BLaER1 treated with 17β-estradiol and CSF1 and Interleukin-3, amounts not matched to agents 10 nM and 100 nM (cell line): ENCODE measurements at regions not wholly inside any gene's neighbourhood (a gene's known extent, or its start where the extent isn't known, plus 50 kb on each side); places are given as distances from the start of the nearest gene placed in this dataset.

Experiments
- H3K27ac ChIP-seq, 11 experiments: shearing (Covaris generic); formaldehyde crosslinking; 2 replicates each; pipeline ENCODE4 v1.8.1; 2022
- H3K27me3 ChIP-seq, 11 experiments: shearing (Covaris generic); formaldehyde crosslinking; 2 replicates each; pipeline ENCODE4 v1.8.1; 2022
- H3K36me3 ChIP-seq, 11 experiments: shearing (Covaris generic); formaldehyde crosslinking; 2 replicates each; pipeline ENCODE4 v1.8.1; 2022
- H3K4me1 ChIP-seq, 10 experiments: shearing (Covaris generic); formaldehyde crosslinking; 2 replicates each; pipeline ENCODE4 v1.8.1; 2022
- H3K4me2 ChIP-seq, 11 experiments: shearing (Covaris generic); formaldehyde crosslinking; 2 replicates each; pipeline ENCODE4 v1.8.1; 2022
- H3K4me3 ChIP-seq, 10 experiments: shearing (Covaris generic); formaldehyde crosslinking; 2 replicates each; pipeline ENCODE4 v1.8.1; 2022
- H3K9ac ChIP-seq, 11 experiments: shearing (Covaris generic); formaldehyde crosslinking; 2 replicates each; pipeline ENCODE4 v1.8.1; 2022
- H3K9me3 ChIP-seq, 11 experiments: shearing (Covaris generic); formaldehyde crosslinking; replicated peaks in 1 of 11; 2 replicates each; pipeline ENCODE4 v1.8.1; 2022
- H4K20me1 ChIP-seq, 11 experiments: shearing (Covaris generic); formaldehyde crosslinking; 2 replicates each; pipeline ENCODE4 v1.8.1; 2022
- Cebpa-rat ChIP-seq, 11 experiments: shearing (Covaris generic); IDR thresholded peaks; 2 replicates each; pipeline ENCODE4 v1.8.1; 2022

DNA sequence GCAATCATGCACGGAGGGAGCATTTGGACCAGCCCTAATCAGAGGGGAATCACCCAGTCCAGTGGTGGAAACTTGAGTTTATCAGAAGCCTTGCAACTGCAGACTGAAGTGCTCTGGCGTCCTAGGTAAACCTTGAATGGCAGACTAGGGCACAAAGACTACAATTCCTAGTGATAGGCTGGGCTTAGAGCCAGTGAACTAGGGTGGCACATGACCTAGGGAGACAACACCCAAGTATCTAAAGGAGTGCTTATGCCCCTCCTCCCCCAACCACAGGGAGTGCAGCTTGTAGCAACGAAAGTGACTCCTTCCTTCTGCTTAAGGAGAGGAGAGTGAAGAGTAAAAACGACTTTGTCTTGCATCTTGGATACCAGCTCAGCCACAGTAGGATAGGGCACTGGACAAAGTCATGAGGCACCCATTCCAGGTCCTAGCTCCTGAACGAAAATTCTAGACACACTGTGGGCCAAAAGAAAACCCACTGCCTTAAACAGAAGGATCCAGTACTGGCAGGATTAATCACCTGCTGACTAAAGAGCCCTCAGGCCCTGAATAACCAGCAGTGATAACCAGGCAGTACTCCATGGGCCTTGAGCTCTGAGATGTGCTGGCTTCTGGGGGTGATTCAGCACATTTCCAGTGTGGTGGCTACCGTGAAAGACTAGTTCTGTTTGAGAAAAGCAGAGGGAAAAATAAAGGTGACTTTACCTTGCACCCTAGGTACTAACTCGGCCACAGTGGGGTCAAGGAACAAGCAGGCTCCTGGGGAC, 58.7 kb upstream of the STARD8 start:
- Histone ChIP-seq H3K27ac (no peak overlapping the region), H3K4me2 (no peak overlapping the region)

DNA sequence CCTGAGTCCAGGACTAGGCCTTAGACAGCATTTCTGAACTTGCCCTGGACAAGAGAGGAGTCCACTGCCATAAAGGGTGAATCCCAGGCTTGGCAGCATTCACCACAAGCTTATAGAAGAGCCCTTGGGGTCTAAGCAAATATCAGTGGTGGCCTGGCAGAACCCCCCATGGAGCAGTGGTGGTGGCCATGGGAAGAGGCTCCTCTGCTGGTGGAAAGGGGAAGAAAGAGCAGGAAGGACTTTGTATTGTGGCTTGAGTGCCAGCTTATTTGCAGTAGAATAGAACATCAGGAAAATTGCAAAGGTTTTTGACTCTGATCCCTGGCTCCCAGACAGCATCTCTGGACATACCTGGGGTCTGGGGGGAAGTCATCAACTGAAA, 58.1 kb upstream of the STARD8 start:
- Histone ChIP-seq H3K9ac (no peak overlapping the region), H3K4me1 (peaks cover 0 to 2% (median 0%) of the 10 kb centered on the region in 10 experiments; a peak in 3 of 20 replicates), H3K9me3 (peaks cover 5 to 46% (median 21%) of the 10 kb centered on the region in 11 experiments), H3K27ac (no peak overlapping the region), H4K20me1 (no peaks in the 10 kb centered on the region), H3K36me3 (no peaks in the 10 kb centered on the region; a peak in 1 of 22 replicates), H3K27me3 (peaks cover 16 to 68% (median 41%) of the 10 kb centered on the region in 11 experiments; a peak in 20 of 22 replicates), H3K4me3 (no peak overlapping the region), H3K4me2 (no peak overlapping the region)
- TF ChIP-seq Cebpa-rat (IDR thresholded peaks at IDR 0.05) = no peak

More for the DNA sequence above, 58.7 kb upstream of the STARD8 start:
- H3K9ac ChIP-seq = no peak overlapping the region
- no peaks in the 10 kb centered on the region; a peak in 1 of 22 replicates for H3K36me3 ChIP-seq
- no peak for TF ChIP-seq Cebpa-rat (IDR thresholded peaks at IDR 0.05)
- peaks cover 0 to 8% (median 0%) of the 10 kb centered on the region in 10 experiments; a peak in 4 of 20 replicates for H3K4me1 ChIP-seq
- H4K20me1 ChIP-seq = no peaks in the 10 kb centered on the region
- no peak overlapping the region for H3K4me3 ChIP-seq
- H3K9me3 ChIP-seq = peaks cover 0 to 40% (median 19%) of the 10 kb centered on the region in 11 experiments; a peak in 18 of 22 replicates
- peaks cover 16 to 73% (median 47%) of the 10 kb centered on the region in 11 experiments; a peak in 20 of 22 replicates for H3K27me3 ChIP-seq

DNA sequence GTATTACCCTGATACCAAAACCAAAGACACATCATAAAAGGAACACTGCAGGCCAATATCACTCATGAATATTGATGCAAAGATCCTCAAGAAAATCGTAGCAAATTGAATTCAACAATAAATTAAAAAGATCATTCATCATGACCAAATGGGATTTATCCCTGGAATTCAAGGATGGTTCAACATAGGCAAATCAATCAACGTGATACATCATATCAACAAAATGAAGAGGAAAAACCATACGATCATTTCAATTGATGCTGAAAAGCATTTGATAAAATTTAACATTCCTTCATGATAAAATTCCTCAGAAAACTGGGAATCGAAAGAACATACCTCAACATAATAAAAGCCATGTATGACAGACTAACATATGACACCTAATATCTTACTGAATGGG, 52.7 kb upstream of the STARD8 start:
- Histone ChIP-seq H3K4me1 (peaks cover 0 to 13% (median 0%) of the 10 kb centered on the region in 10 experiments; a peak in 3 of 20 replicates), H3K27me3 (peaks cover 6 to 59% (median 45%) of the 10 kb centered on the region in 11 experiments; a peak in 17 of 22 replicates), H3K36me3 (no peaks in the 10 kb centered on the region), H3K4me2 (no peak overlapping the region), H3K9ac (no peak overlapping the region), H4K20me1 (no peaks in the 10 kb centered on the region), H3K9me3 (peaks cover 11 to 41% (median 16%) of the 10 kb centered on the region in 11 experiments; a peak in 20 of 22 replicates), H3K4me3 (no peak overlapping the region), H3K27ac (no peak overlapping the region)
- TF ChIP-seq Cebpa-rat (IDR thresholded peaks at IDR 0.05) = no peak

DNA sequence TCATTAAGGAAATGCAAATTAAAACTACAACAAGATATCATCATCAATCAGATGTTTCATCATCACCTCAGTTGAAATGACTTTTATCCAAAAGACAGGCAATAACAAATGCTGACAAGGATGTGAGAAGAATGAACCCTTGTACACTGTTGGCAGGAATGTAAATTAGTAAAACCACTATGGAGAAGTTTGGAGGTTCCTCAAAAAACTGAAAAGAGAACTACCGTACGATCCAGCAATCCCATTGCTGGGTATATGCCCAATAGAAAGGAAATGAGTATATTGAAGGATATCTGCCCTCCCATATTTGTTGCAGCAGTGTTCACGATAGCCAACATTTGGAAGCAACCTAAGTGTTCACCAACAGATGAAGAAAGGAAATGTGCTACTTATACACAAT, 50.6 kb upstream of the STARD8 start:
- Histone ChIP-seq H3K27ac (no peak overlapping the region), H3K4me1 (peaks cover 0 to 13% (median 0%) of the 10 kb centered on the region in 10 experiments; a peak in 3 of 20 replicates), H3K9ac (no peak overlapping the region), H3K4me2 (peak overlapping the region in 2 of 11 experiments; percentile 5 to 31; a peak in 1 of 22 replicates), H4K20me1 (no peaks in the 10 kb centered on the region), H3K9me3 (peaks cover 22 to 52% (median 31%) of the 10 kb centered on the region in 11 experiments; a peak in 21 of 22 replicates), H3K27me3 (peaks cover 6 to 40% (median 32%) of the 10 kb centered on the region in 11 experiments; a peak in 15 of 22 replicates), H3K4me3 (no peak overlapping the region), H3K36me3 (no peaks in the 10 kb centered on the region)
- TF ChIP-seq Cebpa-rat (IDR thresholded peaks at IDR 0.05) = no peak
